ENCODE measurements at regions not wholly inside any gene's neighbourhood (a gene's known extent, or its start where the extent isn't known, plus 50 kb on each side); places are given as distances from the start of the nearest gene placed in this dataset.

GRCh38 chr10:71069909-71070666, 142.3 kb upstream of the UNC5B start:
- Histone ChIP-seq H3K36me3 (ENCODE audit: control insufficient read depth, insufficient read depth, low read length) (no peaks in the 10 kb centered on the region), H3K27me3 (ENCODE audit: control insufficient read depth in 2 of 2, insufficient read depth in 2 of 2, low read length in 2 of 2) (peaks cover 36 to 90% of the 10 kb centered on the region in 2 experiments; a peak in 4 of 5 replicates), H3K9me1 (ENCODE audit: control insufficient read depth, insufficient read depth, low read length) (no peaks in the 10 kb centered on the region), H3K4me3 (no peak overlapping the region), H3K9ac (ENCODE audit: insufficient read depth in 1 of 2, low read depth in 2 of 2, low read length in 2 of 2) (no peak overlapping the region), H3K27ac (ENCODE audit: extremely low read depth, low read depth, low read length) (no peak overlapping the region), H4K20me1 (replicated peaks; ENCODE audit: control insufficient read depth, insufficient read depth, low read length) (peaks cover 38% of the 10 kb centered on the region), H3K9me3 (replicated peaks; ENCODE audit: control insufficient read depth, insufficient read depth, low read depth, low read length) (no peaks in the 10 kb centered on the region), H3K4me2 (ENCODE audit: insufficient read depth, low read length) (no peak overlapping the region), H2AFZ (ENCODE audit: low read depth, low read length) (no peak overlapping the region), H3K79me2 (ENCODE audit: control insufficient read depth, insufficient read depth, low read length) (no peaks in the 10 kb centered on the region), H3K4me1 (replicated peaks in 1 of 2; ENCODE audit: control insufficient read depth in 2 of 2, insufficient read depth in 2 of 2, low read length in 2 of 2) (no peaks in the 10 kb centered on the region)
- POLR2A ChIA-PET = no interaction called here
- FAIRE-seq (no peak), ATAC-seq (no peak), DNase-seq (ENCODE audit: extremely low read depth in 1 of 4, low spot score in 3 of 4) (no peak)
- WGBS (ENCODE audit: insufficient coverage, low coverage, missing lambda C conversion rate) = 1% methylated on average over 24 of the region's 24 CpGs
- CTCF ChIA-PET (ENCODE audit: low intra/inter-chr PET ratio) = interaction anchor here (0.6 kb wide), 1 partner anchor 38 kb away, joined by 3 read pairs; no protein-coding TSS in a partner anchor
- TF ChIP-seq SIN3A (IDR thresholded peaks at IDR 0.05; ENCODE audit: borderline replicate concordance in 2 of 2, control insufficient read depth in 1 of 2, low read depth in 2 of 2, low read length in 2 of 2) = no peak
- TF ChIP-seq ZC3H11A (IDR thresholded peaks at IDR 0.05; ENCODE audit: low read depth, low read length) = no peak
- TF ChIP-seq TCF7L2 (IDR thresholded peaks at IDR 0.05; ENCODE audit: low read depth, low read length) = no peak
- TF ChIP-seq EGR1 (conservative IDR thresholded peaks at IDR 0.05) = no peak
- TF ChIP-seq TOE1 (IDR thresholded peaks at IDR 0.05; ENCODE audit: borderline replicate concordance) = no peak
- no peak for TF ChIP-seq TOE1 (CRISPR knock-in tag; IDR thresholded peaks at IDR 0.05; ENCODE audit: borderline replicate concordance, low read depth)
- TF ChIP-seq, protein P1, sequence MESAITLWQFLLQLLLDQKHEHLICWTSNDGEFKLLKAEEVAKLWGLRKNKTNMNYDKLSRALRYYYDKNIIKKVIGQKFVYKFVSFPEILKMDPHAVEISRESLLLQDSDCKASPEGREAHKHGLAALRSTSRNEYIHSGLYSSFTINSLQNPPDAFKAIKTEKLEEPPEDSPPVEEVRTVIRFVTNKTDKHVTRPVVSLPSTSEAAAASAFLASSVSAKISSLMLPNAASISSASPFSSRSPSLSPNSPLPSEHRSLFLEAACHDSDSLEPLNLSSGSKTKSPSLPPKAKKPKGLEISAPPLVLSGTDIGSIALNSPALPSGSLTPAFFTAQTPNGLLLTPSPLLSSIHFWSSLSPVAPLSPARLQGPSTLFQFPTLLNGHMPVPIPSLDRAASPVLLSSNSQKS (CRISPR knock-in tag; IDR thresholded peaks at IDR 0.05) = no peak
- TF ChIP-seq USF1 (CRISPR knock-in tag; IDR thresholded peaks at IDR 0.05) = no peak
- in situ Hi-C loops (cut with MboI) (no loop called here), intact Hi-C loops (cut with micrococcal nuclease) (no loop called here)
- no TSS peak for BruUV-seq (replicated peaks)

Data from K562 (cell line).